ENCODE measurements at regions not wholly inside any gene's neighbourhood (a gene's known extent, or its start where the extent isn't known, plus 50 kb on each side); places are given as distances from the start of the nearest gene placed in this dataset.
A peak's percentile ranks its signal among the peaks of the same experiment; 100 is the strongest.
"Not testable (repeated sequence)": the region's sequence is repeated elsewhere in the genome, so short reads cannot be mapped to it uniquely, and the experiment has no call there.

- DNase-seq (ENCODE audit: low spot score) = no peak
These were observed 460.8 kb upstream of the SMARCA2 start for GRCh38 chr9:1554081-1555035.

GRCh38 chr9:1558666-1559065 is 456.5 kb upstream of the SMARCA2 start:
- DNase-seq (ENCODE audit: low spot score) = not testable (repeated sequence)

GRCh38 chr9:1575939-1576338 is 439.2 kb upstream of the SMARCA2 start:
- DNase-seq (ENCODE audit: low spot score) = no peak

GRCh38 chr9:1580215-1580614 is 434.9 kb upstream of the SMARCA2 start:
- DNase-seq (ENCODE audit: low spot score) = no peak

- no peak for DNase-seq (ENCODE audit: low spot score)
These were observed 433.2 kb upstream of the SMARCA2 start for GRCh38 chr9:1581926-1582325.

- no peak for DNase-seq (ENCODE audit: low spot score)
These were observed 423.8 kb upstream of the SMARCA2 start for GRCh38 chr9:1591310-1591709.

- DNase-seq (ENCODE audit: low spot score) = no peak
These were observed 416.9 kb upstream of the SMARCA2 start for GRCh38 chr9:1598270-1598669.

- no peak for DNase-seq (ENCODE audit: low spot score)
These were observed 415.2 kb upstream of the SMARCA2 start for GRCh38 chr9:1599961-1600360.

GRCh38 chr9:1604942-1605560 is 410.1 kb upstream of the SMARCA2 start:
- DNase-seq (ENCODE audit: low spot score) = peak; percentile 29

- DNase-seq (ENCODE audit: low spot score) = no peak
These were observed 408.9 kb upstream of the SMARCA2 start for GRCh38 chr9:1606253-1606652.

- DNase-seq (ENCODE audit: low spot score) = no peak
These were observed 402.3 kb upstream of the SMARCA2 start for GRCh38 chr9:1612886-1613285.

GRCh38 chr9:1617419-1617818 is 397.7 kb upstream of the SMARCA2 start:
- DNase-seq (ENCODE audit: low spot score) = no peak

GRCh38 chr9:1619915-1620710 is 395.0 kb upstream of the SMARCA2 start:
- DNase-seq (ENCODE audit: low spot score) = peak; percentile 27

GRCh38 chr9:1637401-1637800 is 377.7 kb upstream of the SMARCA2 start:
- DNase-seq (ENCODE audit: low spot score) = no peak

GRCh38 chr9:1639166-1639565 is 376.0 kb upstream of the SMARCA2 start:
- DNase-seq (ENCODE audit: low spot score) = no peak

- peak; percentile 10 for DNase-seq (ENCODE audit: low spot score)
These were observed 367.4 kb upstream of the SMARCA2 start for GRCh38 chr9:1647776-1648175.

GRCh38 chr9:1653282-1653681 is 361.9 kb upstream of the SMARCA2 start:
- DNase-seq (ENCODE audit: low spot score) = no peak

- DNase-seq (ENCODE audit: low spot score) = no peak
These were observed 356.3 kb upstream of the SMARCA2 start for GRCh38 chr9:1658661-1659362.

GRCh38 chr9:1659363-1659690 is 355.8 kb upstream of the SMARCA2 start:
- no peak for DNase-seq (ENCODE audit: low spot score)

- DNase-seq (ENCODE audit: low spot score) = no peak
These were observed 346.7 kb upstream of the SMARCA2 start for GRCh38 chr9:1668441-1668840.

GRCh38 chr9:1673300-1673699 is 341.8 kb upstream of the SMARCA2 start:
- DNase-seq (ENCODE audit: low spot score) = no peak

- no peak for DNase-seq (ENCODE audit: low spot score)
These were observed 338.4 kb upstream of the SMARCA2 start for GRCh38 chr9:1676771-1677170.

All from SW480 (cell line).